NCI-H2171 treated with DMSO at 0.1 percent for 48 hours (cell line): ENCODE measurements at regions not wholly inside any gene's neighbourhood (a gene's known extent, or its start where the extent isn't known, plus 50 kb on each side); places are given as distances from the start of the nearest gene placed in this dataset.

ENCODE experiments used
- DNase-seq: peaks from one replicate; lab custom pipeline; 2025; lab: John Stamatoyannopoulos, UW

DNA sequence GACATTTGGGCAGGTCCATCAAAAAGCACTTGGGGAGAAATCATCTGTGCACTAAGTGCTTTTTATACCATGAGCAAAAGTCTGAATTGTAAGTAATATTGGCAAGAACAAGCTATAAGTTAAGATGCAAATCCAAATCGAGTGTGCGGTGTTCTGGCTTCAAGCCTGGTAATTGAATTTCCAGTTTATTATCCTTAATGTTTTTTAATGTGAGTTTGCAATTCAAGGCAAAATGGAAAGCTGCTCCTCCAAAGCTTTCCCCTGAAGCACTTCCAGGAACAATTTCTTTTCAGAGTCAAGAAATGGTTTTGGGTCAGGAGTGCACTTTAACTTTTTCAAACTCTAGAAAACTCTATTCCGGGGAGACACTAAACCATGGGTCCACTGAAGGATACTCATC is 445.7 kb downstream of the TOX3 start:
- no peak for DNase-seq

DNA sequence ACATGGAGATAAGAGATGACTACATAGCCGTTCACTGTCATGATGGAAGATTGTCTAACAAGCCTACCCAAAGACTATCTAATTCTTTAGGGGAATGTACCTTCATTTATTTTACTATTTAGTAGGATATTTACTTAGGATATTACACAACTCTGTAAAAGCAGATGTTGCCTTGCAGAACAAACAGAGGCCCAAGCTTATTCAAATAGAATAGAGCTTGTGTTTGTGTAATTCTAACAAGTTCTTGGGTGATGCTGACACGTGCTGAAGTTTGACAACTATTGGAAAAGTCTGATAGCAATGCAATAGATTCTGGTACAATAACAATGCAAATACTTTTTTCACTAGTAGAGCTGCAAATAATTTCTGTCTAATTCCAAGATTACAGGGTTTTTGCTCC is 447.6 kb downstream of the TOX3 start:
- no peak for DNase-seq

DNA sequence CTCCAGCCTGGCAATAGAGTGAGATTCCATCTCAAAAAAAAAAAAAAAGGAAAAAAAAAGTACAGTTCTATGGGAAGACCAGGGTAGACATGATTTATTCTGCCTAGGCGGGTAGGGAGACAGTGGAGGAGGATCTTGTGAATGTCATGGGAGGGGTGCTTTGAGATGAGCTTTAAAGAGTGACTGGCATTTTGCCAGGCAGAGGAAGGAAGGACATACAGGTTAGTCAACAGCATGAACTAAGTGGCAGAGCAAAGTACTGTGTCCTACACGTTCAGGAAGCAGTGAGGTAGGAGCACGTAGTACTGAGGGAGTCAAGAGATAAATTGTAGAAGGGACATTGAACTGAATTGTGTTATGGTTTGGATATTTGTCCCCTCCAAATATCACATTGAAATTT is 451.5 kb downstream of the TOX3 start:
- no peak for DNase-seq

DNA sequence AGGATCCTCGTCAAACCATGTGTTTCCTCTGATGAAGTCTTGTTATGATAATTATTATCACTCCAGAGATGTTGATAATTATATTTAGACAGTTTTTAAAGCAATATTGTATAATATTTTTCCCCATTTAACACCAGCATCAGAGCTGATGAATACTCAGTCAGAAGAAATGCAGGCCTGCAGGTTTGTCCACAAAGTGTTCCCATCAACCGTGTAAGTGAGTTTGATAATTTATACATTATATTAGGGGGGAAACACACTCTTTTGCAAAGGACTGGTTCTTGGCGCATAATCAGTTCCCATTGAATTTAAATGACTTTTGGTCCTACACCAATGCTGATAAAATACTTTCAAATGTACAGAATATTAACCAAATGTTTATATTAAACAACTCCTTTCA is 454.8 kb downstream of the TOX3 start:
- DNase-seq: no peak

DNA sequence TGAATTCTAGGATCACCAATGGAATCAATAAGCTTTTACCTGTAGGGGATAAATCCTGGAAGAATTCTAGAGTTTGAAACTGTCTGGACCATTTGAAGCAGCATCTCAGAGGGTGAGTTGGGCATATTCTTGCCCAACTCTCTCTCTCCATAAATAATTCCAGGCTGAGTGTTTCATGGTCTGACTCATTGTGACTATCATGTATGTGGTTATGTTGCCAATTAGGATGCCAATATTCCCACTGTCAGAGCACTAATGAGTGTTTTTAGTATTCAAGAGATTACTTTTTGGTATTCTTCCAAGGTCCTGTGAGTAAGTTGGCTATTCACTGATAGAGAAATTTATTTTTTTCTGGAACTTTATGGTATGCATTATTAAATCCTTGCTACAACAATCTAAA is 456.9 kb downstream of the TOX3 start:
- no peak for DNase-seq

DNA sequence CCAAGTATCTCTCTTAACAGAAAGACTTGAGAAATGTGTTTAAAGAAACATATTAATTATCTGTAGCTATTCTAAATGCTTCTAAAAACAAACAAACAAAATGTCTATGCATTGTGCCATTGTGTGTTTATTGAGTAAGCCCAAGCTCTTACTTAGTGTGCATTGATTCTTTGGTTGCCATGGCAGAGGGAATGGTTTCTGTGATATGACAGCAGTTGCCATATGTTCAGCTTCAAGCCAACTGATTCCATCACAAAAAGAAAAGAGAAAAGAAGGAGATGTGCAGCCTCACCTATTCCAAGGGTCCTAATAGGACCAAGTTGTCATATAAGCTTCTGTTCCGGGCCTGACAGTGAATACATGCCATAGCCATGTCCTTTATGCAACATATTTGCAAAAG is 457.5 kb downstream of the TOX3 start:
- DNase-seq: peak; percentile 59

DNA sequence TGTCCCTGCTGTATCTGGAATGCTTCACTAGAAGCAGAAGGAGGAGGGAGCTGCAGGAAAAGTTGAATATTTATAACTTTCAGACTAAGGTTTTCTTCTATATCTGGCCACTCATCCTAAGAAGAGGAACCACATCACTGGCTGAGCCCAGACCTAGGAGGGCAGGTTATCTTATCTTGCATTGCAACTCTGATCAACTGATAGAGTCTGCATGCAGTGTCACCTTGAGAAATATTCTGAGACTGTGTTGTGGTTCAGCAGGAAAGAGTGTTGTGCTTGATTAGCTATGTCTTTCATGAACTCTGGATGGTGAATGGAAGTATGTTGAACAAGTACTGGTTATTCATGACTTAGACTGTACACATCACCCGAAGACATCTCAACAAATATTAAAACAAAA is 460.0 kb downstream of the TOX3 start:
- no peak for DNase-seq

DNA sequence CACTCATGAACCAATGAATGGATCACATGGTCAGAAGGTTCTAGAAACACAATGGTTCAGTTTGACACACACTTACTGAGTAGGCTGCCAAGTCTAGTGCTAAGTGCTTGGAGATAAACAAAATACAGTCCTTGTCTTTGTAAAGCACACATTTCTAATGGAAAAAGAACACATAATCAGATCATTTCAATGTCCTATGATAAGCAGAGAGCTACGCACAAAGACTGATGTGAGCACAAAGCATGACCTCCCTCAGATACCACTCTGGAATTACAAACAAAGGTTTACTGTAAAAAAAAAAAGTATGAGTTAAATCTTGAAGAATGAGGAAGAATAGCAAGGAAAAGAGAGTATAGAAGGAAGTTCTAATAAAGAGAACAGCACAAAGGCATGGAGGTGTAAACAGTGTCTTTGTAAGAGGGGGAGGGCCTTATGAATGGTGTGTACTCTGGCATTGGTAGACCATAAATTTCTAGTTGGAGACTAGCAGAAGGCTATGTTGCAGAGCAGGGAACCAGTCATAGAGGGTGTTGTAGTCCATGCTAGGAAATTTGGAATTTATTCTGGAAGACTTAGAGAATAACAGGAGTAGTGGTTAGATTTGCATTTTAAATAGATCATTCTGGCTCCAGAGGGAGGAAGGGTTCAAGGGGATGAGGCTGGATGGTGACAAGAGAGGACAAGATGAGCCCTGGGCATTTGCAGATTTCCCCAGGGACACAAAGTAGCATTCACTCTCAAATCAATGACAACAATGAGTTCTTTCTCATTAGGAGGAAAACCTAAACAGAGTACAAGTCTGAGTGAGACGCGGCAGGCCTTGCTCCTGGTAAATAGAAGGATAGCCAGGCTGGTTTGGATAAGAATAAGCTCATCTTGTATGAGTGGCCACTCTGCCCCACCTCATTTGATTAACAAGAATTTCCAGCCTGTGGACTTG is 468.0 kb downstream of the TOX3 start:
- no peak for DNase-seq

DNA sequence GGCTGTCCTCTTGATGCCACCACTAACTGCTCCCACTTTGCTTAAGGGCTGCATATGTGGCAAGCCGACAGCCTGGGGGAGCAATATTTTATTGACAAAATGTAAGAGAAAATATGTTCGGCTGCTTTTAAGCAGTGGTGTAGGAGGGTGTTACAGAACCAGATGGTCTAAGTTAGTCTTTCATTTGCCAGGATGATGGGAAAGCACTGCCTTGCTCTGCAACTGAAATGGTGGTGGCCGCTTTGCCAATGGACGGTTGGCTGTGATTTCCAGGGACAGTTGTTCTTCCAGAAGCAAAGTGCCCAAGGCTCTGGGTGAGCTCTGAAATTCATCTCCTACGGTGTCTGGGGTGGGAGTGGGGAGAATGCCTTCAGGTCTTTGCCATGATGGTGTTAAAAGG is 469.3 kb downstream of the TOX3 start:
- no peak for DNase-seq

DNA sequence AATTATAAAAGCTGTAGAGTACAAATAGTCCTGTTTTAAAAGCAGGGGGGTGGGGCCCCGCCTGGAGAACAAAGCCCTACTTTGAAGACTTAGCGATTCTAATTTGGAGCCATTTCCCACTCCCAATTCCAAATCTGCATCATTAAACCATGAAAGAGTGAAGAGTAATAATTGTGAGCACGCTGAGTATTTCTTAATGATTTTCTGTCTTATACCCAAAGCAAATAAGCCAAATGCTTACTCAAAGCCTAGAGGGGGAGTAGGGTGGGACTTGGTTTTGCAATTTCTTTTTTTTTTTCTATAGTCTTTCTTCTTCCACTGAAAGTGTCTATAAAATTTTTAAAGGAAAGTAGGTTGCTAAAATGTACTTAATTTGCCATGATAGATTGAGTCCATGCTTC is 470.1 kb downstream of the TOX3 start:
- no peak for DNase-seq

DNA sequence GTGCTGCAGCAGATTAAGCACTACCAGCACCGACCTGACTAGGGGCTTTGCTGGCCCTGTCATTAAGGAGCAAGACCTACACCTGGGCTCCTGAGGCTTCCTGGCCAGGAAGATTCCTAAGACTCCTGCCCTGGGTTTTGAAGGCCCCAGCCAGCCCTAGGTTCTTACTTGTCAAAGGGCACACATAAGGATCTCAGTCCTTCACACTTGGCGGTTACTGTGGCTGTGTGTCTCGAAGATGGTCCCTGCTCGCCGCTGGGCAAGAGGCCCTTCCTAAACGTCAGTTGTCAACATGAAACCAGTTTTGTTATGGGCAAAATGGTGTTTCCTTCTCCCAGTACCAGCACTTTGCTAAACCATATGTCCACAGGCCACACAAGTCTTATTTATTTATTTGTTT is 470.6 kb downstream of the TOX3 start:
- no peak for DNase-seq

DNA sequence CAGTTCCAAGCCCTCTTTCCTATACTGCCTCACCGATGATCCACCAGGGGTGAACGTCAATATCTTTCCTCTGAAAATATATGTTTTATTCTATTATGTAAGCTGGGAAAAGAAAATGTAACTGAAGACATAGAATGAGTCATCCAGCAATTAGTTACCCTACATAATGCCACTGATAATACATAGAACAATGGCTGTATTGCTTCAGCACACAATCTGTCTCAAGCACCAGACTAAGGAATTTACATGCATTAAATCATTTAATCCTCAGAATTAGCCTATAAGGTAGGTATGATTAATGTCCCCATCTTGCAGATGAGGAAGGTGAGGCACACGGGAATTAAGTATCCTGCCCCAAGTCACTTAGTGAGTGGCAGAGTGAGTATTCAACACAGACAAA is 472.8 kb downstream of the TOX3 start:
- DNase-seq: no peak

DNA sequence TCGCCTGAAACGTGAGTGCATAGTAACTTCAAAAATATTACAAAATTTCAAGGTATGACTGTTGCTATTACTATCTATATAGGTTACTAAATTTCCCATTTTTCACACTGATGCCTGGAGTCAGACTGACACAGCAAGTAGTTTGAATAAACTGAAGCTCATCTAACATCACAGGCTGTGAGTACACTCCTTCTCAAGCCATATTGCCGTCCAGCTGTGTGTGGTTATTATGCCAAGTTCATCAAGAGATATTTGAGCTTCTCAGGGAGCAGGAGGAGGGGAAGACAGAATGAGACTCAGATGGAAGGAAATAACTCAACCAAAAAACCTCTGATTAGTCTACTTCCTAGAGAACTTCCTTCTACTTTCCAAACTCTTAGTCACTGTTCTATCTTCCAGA is 473.9 kb downstream of the TOX3 start:
- peak; percentile 85 for DNase-seq

DNA sequence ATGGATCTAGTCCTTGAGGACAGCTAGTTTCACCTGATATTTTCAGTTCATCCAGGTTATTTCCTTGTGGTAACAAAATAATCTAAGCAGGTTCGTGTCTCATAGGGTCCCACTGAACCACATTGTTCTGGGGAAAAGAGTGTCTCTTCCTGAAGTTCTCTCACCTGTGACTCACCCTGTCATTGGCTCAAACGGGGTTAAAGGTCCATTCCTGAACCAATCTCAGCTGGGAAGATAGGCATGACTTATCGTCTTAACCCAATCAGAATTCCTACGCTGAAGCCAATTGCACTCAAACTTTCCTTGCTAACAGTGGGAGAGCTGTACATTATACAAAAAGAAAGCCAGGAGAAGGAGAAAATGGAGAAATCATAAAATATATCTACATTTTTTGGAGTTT is 475.8 kb downstream of the TOX3 start:
- no peak for DNase-seq

DNA sequence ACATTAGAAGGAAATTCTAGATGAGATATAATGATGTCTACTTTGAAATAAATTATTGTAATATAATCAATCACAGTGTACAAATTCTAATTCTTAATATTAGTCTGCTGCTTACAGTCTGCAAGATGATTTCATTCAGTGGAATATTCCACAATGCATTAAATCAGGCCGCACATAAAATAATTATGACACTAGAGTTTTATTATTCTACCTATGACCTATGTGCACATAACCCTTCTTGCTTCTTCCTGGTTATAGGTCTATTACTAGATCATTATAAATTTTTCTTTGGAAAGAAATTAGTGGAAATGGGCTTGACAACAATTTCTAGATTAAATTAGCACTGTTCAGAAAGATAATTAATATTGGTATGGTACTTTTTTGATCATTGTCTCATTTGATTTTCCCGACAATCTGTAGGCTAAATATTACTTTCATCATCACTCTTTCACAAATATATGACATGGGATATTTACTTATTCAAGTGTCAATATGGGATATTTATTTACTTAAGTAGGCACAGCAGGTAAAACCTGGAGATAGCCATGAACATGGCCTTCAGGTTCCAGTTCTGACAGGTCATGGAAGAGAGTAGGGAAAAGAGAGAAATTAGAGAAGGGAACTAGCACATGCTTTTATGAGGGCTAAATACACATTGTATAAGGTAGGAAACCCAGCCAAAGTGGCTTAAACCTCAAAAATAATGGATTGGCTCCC is 476.4 kb downstream of the TOX3 start:
- no peak for DNase-seq

DNA sequence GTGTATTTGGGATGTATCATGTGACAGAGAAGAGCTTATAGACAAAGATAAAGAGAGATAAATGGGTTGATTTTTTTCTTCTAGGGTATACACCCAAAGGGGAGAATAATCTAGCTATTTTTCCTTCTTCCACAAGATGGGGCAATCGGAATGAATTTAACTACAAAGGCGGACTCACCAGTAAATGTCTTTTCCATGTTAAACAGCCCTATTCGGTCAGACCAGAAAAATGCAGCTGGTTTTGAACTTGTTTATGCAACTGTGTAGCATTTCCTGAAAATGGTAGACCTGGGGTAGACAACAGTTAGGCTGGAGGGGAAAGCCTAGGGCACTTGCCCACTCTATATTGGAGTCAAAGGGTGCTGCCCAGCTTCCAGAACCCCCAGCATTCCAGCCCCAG is 477.1 kb downstream of the TOX3 start:
- DNase-seq: peak; percentile 84

DNA sequence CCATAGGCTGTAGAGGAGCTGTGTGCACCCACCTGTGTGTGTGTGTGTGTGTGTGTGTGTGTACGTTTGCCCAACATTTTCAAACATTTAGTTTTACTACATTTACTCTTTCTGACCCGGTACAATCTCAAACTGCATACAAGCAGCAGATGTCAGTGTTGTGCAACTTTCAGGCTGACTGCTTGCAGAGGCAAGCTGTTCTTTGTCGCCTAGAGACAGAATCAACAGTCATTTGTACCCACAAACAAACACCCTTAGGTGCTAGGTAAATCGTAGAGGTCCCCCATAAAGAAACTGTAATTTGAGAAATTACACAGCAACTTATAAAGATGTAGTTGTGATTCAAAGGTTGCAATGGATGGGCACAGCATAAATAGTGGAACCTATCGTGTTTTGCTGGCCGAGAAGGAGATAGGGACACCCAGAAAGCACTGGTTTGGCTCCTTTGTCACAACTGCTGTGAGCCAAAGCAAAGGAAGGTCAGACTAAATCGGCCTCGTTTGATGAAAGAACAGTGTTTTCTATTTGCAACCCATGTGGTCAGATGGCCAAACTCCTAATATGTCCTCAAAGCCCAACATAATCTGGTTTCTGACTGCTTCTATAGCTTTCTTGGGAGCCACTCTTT is 478.4 kb downstream of the TOX3 start:
- peak; percentile 75 for DNase-seq

DNA sequence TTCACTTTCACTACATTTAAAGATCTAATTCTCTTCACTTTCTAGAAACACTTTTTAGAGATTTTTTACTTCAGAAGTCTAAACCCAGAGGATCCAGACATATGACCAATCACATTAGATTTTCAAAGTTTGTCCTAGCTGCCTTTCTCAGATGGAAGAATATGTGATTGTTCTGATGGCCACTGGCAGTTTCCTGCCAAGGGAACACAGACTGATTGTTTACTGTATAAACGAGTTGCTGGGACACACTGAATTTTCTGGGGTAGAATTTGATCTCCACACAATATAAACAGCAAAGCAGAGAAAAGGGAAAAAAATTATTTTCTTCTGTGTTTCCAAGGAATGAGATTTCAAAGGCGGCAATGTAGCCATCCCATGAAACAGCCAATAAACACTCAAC is 480.0 kb downstream of the TOX3 start:
- no peak for DNase-seq

DNA sequence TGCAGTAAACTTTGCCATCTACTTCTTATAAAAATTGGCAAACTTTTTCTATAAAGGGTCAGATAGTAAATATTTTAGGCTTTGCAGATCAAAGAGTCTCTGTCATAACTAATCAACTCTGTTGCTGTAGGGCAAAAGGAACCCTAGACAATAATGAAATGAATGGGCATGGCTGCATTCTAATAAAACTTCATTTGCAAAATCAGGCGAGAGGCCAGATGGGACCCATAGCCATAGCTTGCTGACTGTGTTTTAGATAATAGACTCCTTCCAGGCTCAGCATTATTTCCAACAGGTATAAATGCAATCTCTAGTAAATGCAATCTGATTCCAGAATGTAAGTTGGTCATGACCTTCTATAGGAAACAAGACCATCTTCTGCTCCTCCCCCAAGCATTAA is 490.7 kb downstream of the TOX3 start:
- DNase-seq: no peak

DNA sequence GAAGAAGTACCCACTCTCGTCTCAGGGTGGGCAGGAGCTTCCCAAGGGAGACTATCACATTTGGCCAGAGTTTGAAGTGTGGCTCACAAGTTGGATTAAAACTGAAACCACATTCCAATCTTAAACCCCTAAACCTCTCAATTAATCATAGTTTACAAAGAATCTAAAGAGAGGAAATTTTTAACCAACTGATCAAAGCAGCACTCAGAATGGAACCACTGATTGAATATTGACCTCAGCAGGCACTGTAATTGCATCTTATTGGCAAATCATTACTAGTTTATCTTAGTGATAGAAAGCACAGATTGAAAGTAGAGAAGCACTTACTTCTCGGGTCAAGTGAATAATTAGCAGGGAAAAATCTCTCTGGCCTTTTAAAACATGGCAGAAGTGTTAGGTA is 491.6 kb downstream of the TOX3 start:
- DNase-seq: no peak

DNA sequence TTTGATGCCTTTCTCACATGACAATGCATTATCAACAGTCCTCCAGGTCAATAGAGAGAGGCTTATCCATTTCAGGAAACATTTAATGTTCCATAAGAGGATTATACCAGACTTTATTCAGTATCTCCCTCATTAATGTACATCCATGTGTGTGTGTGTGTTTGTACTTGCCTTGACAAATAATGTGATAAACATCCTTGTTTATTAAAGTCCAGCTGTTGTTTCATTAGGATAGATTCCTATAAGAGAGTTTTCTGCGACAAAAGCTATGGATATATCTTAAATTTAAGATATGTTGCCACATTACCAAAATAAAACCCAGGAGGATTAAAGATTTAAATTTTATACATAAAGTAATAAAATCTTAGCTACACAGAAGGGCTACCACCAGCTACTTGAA is 492.6 kb downstream of the TOX3 start:
- DNase-seq: no peak

DNA sequence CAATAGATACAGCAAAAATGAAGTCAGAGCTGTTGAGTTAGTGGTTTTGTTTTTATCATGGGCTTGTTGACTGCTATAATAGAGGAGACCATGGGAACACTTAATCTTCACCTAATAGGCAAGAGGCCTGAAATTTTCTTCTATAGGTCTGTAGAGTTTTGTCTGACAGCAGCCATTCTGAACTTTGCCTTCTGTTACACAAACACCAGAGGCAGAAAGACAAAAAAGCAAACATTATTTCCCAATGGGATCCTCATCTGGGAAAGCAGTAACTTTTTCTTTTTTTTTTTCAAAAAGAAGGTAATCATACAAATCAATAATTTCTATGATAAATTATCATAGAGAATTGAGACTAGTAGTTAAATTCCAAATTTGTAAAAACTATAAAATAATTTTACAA is 494.1 kb downstream of the TOX3 start:
- DNase-seq: no peak
